ENCODE measurements at regions not wholly inside any gene's neighbourhood (a gene's known extent, or its start where the extent isn't known, plus 50 kb on each side); places are given as distances from the start of the nearest gene placed in this dataset.

GRCh38 chr3:72154391-72155335 lies 369.7 kb upstream of the PROK2 start:
- Histone ChIP-seq H3K4me3 (no peak overlapping the region), H3K27me3 (no peaks in the 10 kb centered on the region), H3K4me1 (peaks cover 36% of the 10 kb centered on the region), H3K36me3 (no peaks in the 10 kb centered on the region), H3K27ac (peak overlapping the region; percentile 55), H3K9me3 (no peaks in the 10 kb centered on the region)
- intact Hi-C loops (cut with DNase I), result no loop called here
- TF ChIP-seq CTCF (IDR thresholded peaks at IDR 0.05) (no peak), POLR2AphosphoS5 (IDR thresholded peaks at IDR 0.05; ENCODE audit: insufficient read depth in 1 of 2, low read depth in 1 of 2) (no peak), POLR2A (IDR thresholded peaks at IDR 0.05) (no peak)
- no peak for DNase-seq (ENCODE audit: extremely low spot score in 2 of 2)

- no peak overlapping the region for H3K4me3 ChIP-seq
- intact Hi-C loops (cut with DNase I), result no loop called here
- TF ChIP-seq POLR2A (IDR thresholded peaks at IDR 0.05) (no peak), POLR2AphosphoS5 (IDR thresholded peaks at IDR 0.05; ENCODE audit: insufficient read depth in 1 of 2, low read depth in 1 of 2) (no peak), CTCF (IDR thresholded peaks at IDR 0.05) (no peak)
- peaks cover 36% of the 10 kb centered on the region for H3K4me1 ChIP-seq
- H3K36me3 ChIP-seq, result no peaks in the 10 kb centered on the region
- no peaks in the 10 kb centered on the region for H3K27me3 ChIP-seq
- H3K9me3 ChIP-seq, result no peaks in the 10 kb centered on the region
- peak overlapping the region; percentile 66 for H3K27ac ChIP-seq
- DNase-seq (ENCODE audit: extremely low spot score in 2 of 2), result no peak
These were observed 368.7 kb upstream of the PROK2 start for GRCh38 chr3:72153477-72154314.

GRCh38 chr3:72152551-72153476 lies 367.9 kb upstream of the PROK2 start:
- Histone ChIP-seq H3K4me3 (peak overlapping the region; percentile 10 to 32), H3K36me3 (no peaks in the 10 kb centered on the region), H3K27me3 (no peaks in the 10 kb centered on the region), H3K4me1 (peaks cover 36% of the 10 kb centered on the region), H3K27ac (peak overlapping the region; percentile 66), H3K9me3 (no peaks in the 10 kb centered on the region)
- TF ChIP-seq POLR2AphosphoS5 (IDR thresholded peaks at IDR 0.05; ENCODE audit: insufficient read depth in 1 of 2, low read depth in 1 of 2) (peak in 1 of 2 donors; percentile 43), CTCF (IDR thresholded peaks at IDR 0.05) (no peak), POLR2A (IDR thresholded peaks at IDR 0.05) (no peak)
- intact Hi-C loops (cut with DNase I), result no loop called here
- no peak for DNase-seq (ENCODE audit: extremely low spot score in 2 of 2)

GRCh38 chr3:72151465-72152238 lies 366.7 kb upstream of the PROK2 start:
- Histone ChIP-seq H3K27me3 (no peaks in the 10 kb centered on the region), H3K4me3 (no peak overlapping the region), H3K4me1 (peaks cover 36% of the 10 kb centered on the region), H3K9me3 (no peaks in the 10 kb centered on the region), H3K36me3 (no peaks in the 10 kb centered on the region), H3K27ac (peak overlapping the region; percentile 66)
- intact Hi-C loops (cut with DNase I), result no loop called here
- DNase-seq (ENCODE audit: extremely low spot score in 2 of 2), result no peak
- TF ChIP-seq CTCF (IDR thresholded peaks at IDR 0.05) (no peak), POLR2AphosphoS5 (IDR thresholded peaks at IDR 0.05; ENCODE audit: insufficient read depth in 1 of 2, low read depth in 1 of 2) (no peak), POLR2A (IDR thresholded peaks at IDR 0.05) (no peak)

All from vagina (tissue), 2 donors.